ENCODE measurements at regions not wholly inside any gene's neighbourhood (a gene's known extent, or its start where the extent isn't known, plus 50 kb on each side); places are given as distances from the start of the nearest gene placed in this dataset.

- DNase-seq = no peak
These were observed 79.8 kb upstream of the SPATA31D4 start for GRCh38 chr9:81848472-81848871.

DNA sequence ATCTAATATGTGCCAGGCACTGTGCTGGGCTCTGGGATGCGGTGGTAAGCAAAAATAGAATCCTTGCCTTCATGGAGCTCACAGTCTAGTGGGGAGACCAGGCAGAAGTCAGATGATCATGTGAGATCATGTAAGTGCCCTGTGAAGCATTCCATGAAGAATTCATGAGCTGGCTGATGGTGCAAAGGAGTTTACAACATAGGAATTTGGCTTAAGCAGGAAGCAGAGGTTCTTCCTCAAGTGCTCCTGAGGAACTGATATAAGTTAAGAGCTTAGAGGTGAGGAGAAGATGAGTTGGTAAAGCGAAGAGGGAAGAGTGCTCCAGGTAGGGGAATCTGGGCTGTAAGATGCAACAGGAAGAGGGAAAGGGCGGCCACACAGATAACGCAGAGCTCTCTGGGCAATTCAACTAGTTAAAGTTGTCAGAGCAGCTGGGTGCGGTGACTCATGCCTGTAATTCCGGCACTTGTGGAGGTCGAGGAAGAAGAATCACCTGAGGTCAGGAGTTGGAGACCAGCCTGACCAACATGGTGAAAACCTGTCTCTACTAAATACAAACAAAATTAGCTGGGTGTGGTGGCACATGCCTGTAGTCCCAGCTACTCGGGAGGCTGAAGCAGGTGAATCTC, 78.5 kb upstream of the SPATA31D4 start:
- no peak for DNase-seq

DNA sequence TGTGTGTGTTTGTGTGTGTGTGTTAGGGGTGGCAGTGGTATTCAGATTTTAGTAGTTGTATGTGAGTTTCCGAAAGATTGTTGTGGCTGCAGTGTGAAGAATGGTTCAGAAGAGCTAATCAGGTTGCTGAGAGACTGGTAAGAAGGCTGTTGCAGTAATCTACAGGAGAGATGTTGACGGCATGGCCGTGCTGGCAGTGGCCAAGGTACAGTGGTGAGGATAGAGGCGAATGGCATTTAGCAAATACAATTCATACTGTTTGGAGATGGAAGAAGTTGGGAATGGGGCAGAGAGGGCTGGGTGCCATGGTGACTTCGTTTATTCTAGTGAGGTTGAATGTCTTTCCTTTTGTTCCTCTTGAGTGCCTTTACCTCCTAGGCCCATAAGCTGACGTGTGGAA, 77.5 kb upstream of the SPATA31D4 start:
- no peak for DNase-seq

GRCh38 chr9:81851340-81851739, 76.9 kb upstream of the SPATA31D4 start:
- peak; percentile 11 to 69 for DNase-seq

DNA sequence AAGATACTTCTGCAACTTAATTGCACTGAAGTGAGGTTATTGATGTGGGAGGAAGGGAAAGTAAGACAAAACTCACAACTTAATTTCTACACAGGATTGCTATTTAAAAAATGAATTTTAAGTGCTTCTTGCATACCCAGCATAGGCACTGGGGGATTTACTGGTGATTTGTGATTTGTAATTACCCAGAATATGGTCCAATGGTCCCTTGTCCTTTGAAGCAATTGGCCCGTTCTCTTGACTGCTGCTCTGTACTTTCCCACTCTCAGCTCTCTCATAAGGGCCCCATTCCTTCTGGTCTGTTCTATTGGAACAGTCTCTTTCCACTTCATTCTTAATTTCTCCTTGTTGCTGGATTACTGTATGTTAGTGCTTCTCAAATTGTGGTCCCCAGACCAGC, 75.4 kb upstream of the SPATA31D4 start:
- DNase-seq = no peak

DNA sequence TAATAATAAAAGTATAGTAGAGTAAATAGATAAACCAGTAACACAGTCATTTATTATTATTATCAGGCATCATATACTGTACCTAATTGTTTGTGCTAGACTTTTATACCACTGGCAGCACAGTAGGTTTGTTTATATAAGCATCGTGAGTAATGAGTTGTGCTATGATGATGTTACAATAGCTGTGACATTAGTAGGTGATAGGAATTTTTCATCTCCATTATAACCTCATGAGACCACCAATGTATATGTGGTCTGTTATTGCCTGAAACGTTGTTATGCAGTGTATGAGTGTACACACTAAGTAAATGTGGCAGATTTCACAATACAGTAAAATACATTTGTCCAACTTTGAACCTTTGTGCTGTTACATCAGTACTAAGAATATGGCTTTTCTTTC, 72.7 kb upstream of the SPATA31D4 start:
- no peak for DNase-seq

GRCh38 chr9:81858657-81859430, 69.4 kb upstream of the SPATA31D4 start:
- no peak for DNase-seq

DNA sequence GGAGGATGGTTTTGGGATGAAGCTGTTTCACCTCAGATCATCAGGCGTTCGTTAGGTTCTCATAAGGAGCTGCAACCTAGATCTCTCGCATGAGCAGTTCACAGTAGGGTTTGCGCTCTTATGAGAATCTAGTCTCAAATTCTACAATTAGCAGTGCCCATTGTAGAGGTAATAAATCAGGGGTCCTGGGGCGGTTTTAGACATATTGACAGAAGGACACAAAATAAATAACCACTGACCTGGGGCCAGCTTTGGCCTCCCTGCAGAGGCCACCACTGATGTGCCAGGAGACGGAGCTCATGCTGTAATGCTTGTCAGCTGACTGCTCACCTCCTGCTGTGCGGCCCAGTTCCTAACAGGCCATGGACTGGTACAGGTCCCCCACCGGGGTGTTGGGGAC, 67.6 kb upstream of the SPATA31D4 start:
- DNase-seq = no peak

GRCh38 chr9:81861644-81862043, 66.6 kb upstream of the SPATA31D4 start:
- no peak for DNase-seq

- DNase-seq = no peak
These were observed 60.1 kb upstream of the SPATA31D4 start for GRCh38 chr9:81868145-81868544.

- no peak for DNase-seq
These were observed 56.5 kb upstream of the SPATA31D4 start for GRCh38 chr9:81871695-81872094.

DNA sequence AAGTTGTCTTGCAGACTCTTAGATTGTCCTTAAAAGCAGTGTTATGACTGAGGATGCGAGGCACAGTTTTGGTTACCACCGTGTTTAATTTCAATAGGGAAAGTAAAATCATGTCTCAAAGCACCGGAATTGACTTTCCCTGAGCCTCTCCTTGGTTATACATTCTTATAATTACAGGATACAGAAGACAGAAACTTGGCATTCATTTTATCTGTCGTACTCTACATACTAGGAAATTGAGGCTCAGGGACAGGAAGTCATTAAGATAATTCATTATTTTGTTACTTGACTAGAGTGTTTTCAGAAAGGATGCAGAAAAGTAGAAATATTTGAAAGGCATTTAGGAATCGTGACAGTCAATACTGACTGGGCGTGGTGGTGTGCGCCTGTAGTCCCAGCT, 54.0 kb upstream of the SPATA31D4 start:
- DNase-seq = no peak

- no peak for DNase-seq
These were observed 53.3 kb upstream of the SPATA31D4 start for GRCh38 chr9:81874931-81875330.

GRCh38 chr9:81877047-81877446, 51.2 kb upstream of the SPATA31D4 start:
- DNase-seq = no peak
